GM12878 (cell line): ENCODE measurements at regions not wholly inside any gene's neighbourhood (a gene's known extent, or its start where the extent isn't known, plus 50 kb on each side); places are given as distances from the start of the nearest gene placed in this dataset.

ENCODE experiments used
- ATAC-seq: fragments of 200-7000 bp; cut with Tn5 transposase; 3 replicates; pipeline ENCODE4 v1.9.1; 2020; ENCODE audit warnings: mild to moderate bottlenecking, moderate library complexity
- BruUV-seq: library from RNA; stranded (reverse); fragments of 400-500 nt; replicated peaks from 2 replicates; lab custom pipeline; 2021; lab: Mats Ljungman, UMichigan
- CTCF ChIA-PET: fragments of 300-600 bp; sonication (Branson Sonifier 250); formaldehyde crosslinking; extraction: SDS; loops from one replicate; lab custom pipeline; 2021; ENCODE audit warnings: inconsistent platforms; lab: Yijun Ruan, JAX
- POLR2A ChIA-PET: fragments of 350-600 bp; formaldehyde crosslinking; extraction: SDS; loops from one replicate; lab custom pipeline; 2021; ENCODE audit warnings: inconsistent platforms; lab: Charles Lee
- RAD21 ChIA-PET: fragments of 300-600 bp; sonication (Branson Sonifier 250); formaldehyde crosslinking; loops from one replicate; lab custom pipeline; 2023; ENCODE audit warnings: antibody characterized with exemption; ENCODE audit not compliant: unreplicated experiment; lab: Charles Lee
- SMC1A ChIA-PET: fragments of 300-600 bp; sonication (Branson Sonifier 250); formaldehyde crosslinking; loops from one replicate; lab custom pipeline; 2023; ENCODE audit not compliant: unreplicated experiment, uncharacterized antibody; lab: Charles Lee
- DNase-seq: peaks from one replicate; pipeline ENCODE4 v3.0.0-alpha.2; 2011; ENCODE audit warnings: low read depth, low spot score
- FAIRE-seq: peaks from 3 replicates; lab custom pipeline; 2011; peaks lifted over from hg19 to GRCh38; lab: Jason Lieb, UNC
- H2AFZ ChIP-seq: 2 replicates; pipeline ENCODE4 v1.6.0; 2011; ENCODE audit warnings: low read depth, low read length, control low read depth; ENCODE audit not compliant: control insufficient read depth
- H3K27ac ChIP-seq: 2 replicates; pipeline ENCODE4 v1.5.1; 2011; ENCODE audit warnings: control low read depth; ENCODE audit not compliant: control insufficient read depth, insufficient read depth
- H3K27me3 ChIP-seq, 2 experiments: replicated peaks in 1 of 2; 2 replicates each; pipeline versions ENCODE4 v1.6.0 to v1.6.1; 2011; ENCODE audit warnings: low read length in 1 of 2; ENCODE audit not compliant: control insufficient read depth in 2 of 2, insufficient read depth in 2 of 2
- H3K36me3 ChIP-seq, 2 experiments: 2 replicates each; pipeline ENCODE4 v1.5.1; 2011; ENCODE audit warnings: low read length in 1 of 2; ENCODE audit not compliant: control insufficient read depth in 2 of 2, insufficient read depth in 2 of 2
- H3K4me1 ChIP-seq: 2 replicates; pipeline ENCODE4 v1.6.1; 2011; ENCODE audit warnings: mild to moderate bottlenecking, low read length, moderate library complexity, mixed read lengths; ENCODE audit not compliant: control insufficient read depth, insufficient read depth
- H3K4me2 ChIP-seq: 2 replicates; pipeline ENCODE4 v1.6.0; 2011; ENCODE audit warnings: control low read depth; ENCODE audit not compliant: control insufficient read depth, insufficient read depth
- H3K4me3 ChIP-seq: fragments of 200-600 bp; sonication (generic); 2 replicates; pipeline ENCODE4 v1.5.1; 2016
- H3K79me2 ChIP-seq: 2 replicates; pipeline ENCODE4 v1.6.0; 2011; ENCODE audit warnings: low read length; ENCODE audit not compliant: control insufficient read depth, insufficient read depth
- H3K9ac ChIP-seq: 2 replicates; pipeline ENCODE4 v1.8.0; 2011; ENCODE audit warnings: low read length, control low read depth, mixed read lengths; ENCODE audit not compliant: control insufficient read depth, insufficient read depth
- H3K9me3 ChIP-seq: replicated peaks from 3 replicates; pipeline ENCODE4 v1.5.1; 2011; ENCODE audit warnings: mild to moderate bottlenecking, low read length; ENCODE audit not compliant: control insufficient read depth, insufficient read depth
- H4K20me1 ChIP-seq: 2 replicates; pipeline ENCODE4 v1.6.0; 2011; ENCODE audit not compliant: control insufficient read depth, insufficient read depth
- ESRRA ChIP-seq: IDR thresholded peaks from 2 replicates; pipeline ENCODE4 v1.6.1; 2012; ENCODE audit warnings: mild to moderate bottlenecking, low read length, improper control_type of control experiment
- IKZF1 ChIP-seq: fragments of 450-650 bp; conservative IDR thresholded peaks from 2 replicates; pipeline ENCODE4 v1.6.1; 2017; ENCODE audit warnings: antibody characterized with exemption, mild to moderate bottlenecking
- MLLT1 ChIP-seq: fragments of 450-650 bp; IDR thresholded peaks from 2 replicates; pipeline ENCODE4 v1.6.1; 2016; ENCODE audit warnings: mild to moderate bottlenecking
- NFXL1 ChIP-seq: fragments of 450-650 bp; IDR thresholded peaks from 2 replicates; pipeline ENCODE4 v1.6.1; 2017; ENCODE audit warnings: antibody characterized with exemption, mild to moderate bottlenecking, borderline replicate concordance
- POLR2AphosphoS2 ChIP-seq: IDR thresholded peaks from 2 replicates; pipeline ENCODE4 v1.6.1; 2011; ENCODE audit warnings: low read depth, mild to moderate bottlenecking, low read length, improper control_type of control experiment, moderate library complexity
- POU2F2 ChIP-seq: IDR thresholded peaks from 3 replicates; pipeline ENCODE4 v1.6.1; 2011; ENCODE audit warnings: low read depth, mild to moderate bottlenecking, low read length, borderline replicate concordance
- RFX5 ChIP-seq: IDR thresholded peaks from 2 replicates; pipeline ENCODE4 v1.6.1; 2011; ENCODE audit warnings: low read depth, low read length, improper control_type of control experiment
- SRF ChIP-seq, 2 experiments: IDR thresholded peaks; 2 replicates each; pipeline ENCODE4 v1.6.1; 2011; ENCODE audit warnings: low read depth in 2 of 2, low read length in 2 of 2, mild to moderate bottlenecking in 1 of 2, moderate library complexity in 1 of 2
- WGBS: methylation state at CpG from one replicate; pipeline ENCODE4 v1.1.6; 2016; ENCODE audit warnings: low lambda C conversion rate; ENCODE audit not compliant: insufficient replicate concordance, insufficient coverage; ENCODE audit errors: missing lambda C conversion rate; 5-methylcytosine and 5-hydroxymethylcytosine counted together
- in situ Hi-C: fragments of 300-500 bp; cut with MboI; formaldehyde crosslinking; loops from 9 replicates; pipeline ENCODE4 v1.14.3; 2018; ENCODE audit warnings: mixed read lengths
- intact Hi-C: fragments of 100-400 bp; cut with micrococcal nuclease; formaldehyde crosslinking; loops from one replicate; pipeline ENCODE4 v1.14.2; 2022; ENCODE audit not compliant: unreplicated experiment

DNA sequence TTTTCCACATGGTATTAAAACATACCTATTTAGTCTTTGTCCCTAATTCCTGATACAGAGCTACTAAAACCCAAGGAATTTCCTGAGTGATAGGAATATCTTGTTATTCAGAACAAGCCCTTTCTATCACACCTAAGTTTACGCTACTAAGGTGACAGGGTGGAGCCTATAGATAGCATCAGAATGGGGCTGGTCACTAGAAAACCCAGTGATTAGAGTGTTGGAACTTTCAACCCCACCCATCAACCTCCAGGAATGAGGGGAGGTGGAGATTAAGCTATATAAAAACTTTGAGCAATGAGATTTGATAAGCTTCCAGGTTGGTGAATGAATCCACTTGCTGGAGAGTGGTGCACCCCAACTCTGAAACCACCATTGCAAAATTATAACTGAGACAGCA is 62.1 kb upstream of the RNU6-1 start:
- in situ Hi-C loops (no loop called here), intact Hi-C loops (loop anchor here (5.0 kb wide), 1 partner anchor 35 kb away; no protein-coding TSS in a partner anchor)
- WGBS, result 93% methylated on average over 1 of the region's 1 CpG
- DNase-seq (no peak), FAIRE-seq (no peak), ATAC-seq (no peak)
- Histone ChIP-seq H3K36me3 (no peaks in the 10 kb centered on the region), H3K27ac (no peak overlapping the region), H3K4me3 (no peak overlapping the region), H2AFZ (peak overlapping the region; percentile 29), H3K9me3 (no peaks in the 10 kb centered on the region; the same call in 1 of the 3 replicates), H3K9ac (no peak overlapping the region), H3K27me3 (no peaks in the 10 kb centered on the region), H3K4me1 (peaks cover 21% of the 10 kb centered on the region), H3K4me2 (0 out of 2 replicates have a peak overlapping the region, but pooled peaks have one; percentile 75), H4K20me1 (no peaks in the 10 kb centered on the region), H3K79me2 (no peaks in the 10 kb centered on the region)
- BruUV-seq, result no TSS peak
- no peak for TF ChIP-seq POU2F2
- no peak for TF ChIP-seq SRF (IDR thresholded peaks at IDR 0.05; ENCODE audit: low read depth in 2 of 2, low read length in 2 of 2)
- TF ChIP-seq RFX5, result no peak
- no peak for TF ChIP-seq POLR2AphosphoS2
- TF ChIP-seq ESRRA, result no peak
- TF ChIP-seq IKZF1, result no peak
- no peak for TF ChIP-seq NFXL1
- TF ChIP-seq MLLT1, result no peak
- ChIA-PET POLR2A (interaction anchor here (0.7 to 1.5 kb wide), 4 partner anchors 38 to 152 kb away, joined by 3 to 6 read pairs (median 4); partner anchors contain the start of gene PIAS1), SMC1A (interaction anchor here (0.6 to 2.8 kb wide), 13 partner anchors 9 to 1174 kb away, joined by 3 to 10 read pairs (median 4); no protein-coding TSS in a partner anchor), CTCF (interaction anchor here (0.9 to 1.7 kb wide), 8 partner anchors 10 to 253 kb away, joined by 3 to 5 read pairs (median 3); no protein-coding TSS in a partner anchor), RAD21 (interaction anchor here (0.8 to 1.7 kb wide), 4 partner anchors 14 to 154 kb away, joined by 3 to 4 read pairs (median 4); no protein-coding TSS in a partner anchor)
